A549 (cell line): ENCODE measurements at regions not wholly inside any gene's neighbourhood (a gene's known extent, or its start where the extent isn't known, plus 50 kb on each side); places are given as distances from the start of the nearest gene placed in this dataset.

Experiments used
- ATAC-seq, 2 experiments: fragments of 200-7000 bp in 1 of 2; fragments of >200 bp in 1 of 2; cut with Nextera tagmentation in 1 of 2; cut with Tn5 transposase in 1 of 2; 3 replicates each; pipeline versions ENCODE4 v1.8.0 to v1.9.1; 2018 to 2020; ENCODE audit warnings: mild to moderate bottlenecking in 1 of 2, moderate library complexity in 1 of 2
- CTCF ChIA-PET: fragments of 300-600 bp; sonication (Branson Sonifier 250); formaldehyde crosslinking; extraction: SDS; loops from one replicate; lab custom pipeline; 2021; ENCODE audit warnings: antibody characterized with exemption, inconsistent platforms; lab: Yijun Ruan, JAX
- POLR2A ChIA-PET: fragments of 350-600 bp; formaldehyde crosslinking; extraction: SDS; loops from one replicate; lab custom pipeline; 2021; ENCODE audit warnings: antibody characterized with exemption, inconsistent platforms; lab: Yijun Ruan, JAX
- DNase-seq, 2 experiments: peaks; one replicate each; pipeline versions ENCODE4 v3.0.0 to v3.0.0-alpha.2; 2011 to 2016; ENCODE audit warnings: low read depth in 1 of 2, low spot score in 1 of 2
- FAIRE-seq: peaks from 2 replicates; lab custom pipeline; 2011; peaks lifted over from hg19 to GRCh38; lab: Jason Lieb, UNC
- H3K27ac ChIP-seq, 2 experiments: fragments of >200 bp; sonication (Bioruptor Twin); formaldehyde crosslinking; 3 replicates each; pipeline ENCODE4 v1.5.1; 2016 to 2017
- H3K4me1 ChIP-seq: fragments of >200 bp; sonication (Bioruptor Twin); formaldehyde crosslinking; 3 replicates; pipeline ENCODE4 v1.6.1; 2016
- H3K4me2 ChIP-seq: fragments of >200 bp; sonication (Bioruptor Twin); formaldehyde crosslinking; 3 replicates; pipeline ENCODE4 v1.6.1; 2016
- H3K4me3 ChIP-seq: fragments of >200 bp; sonication (Bioruptor Twin); formaldehyde crosslinking; 3 replicates; pipeline ENCODE4 v1.5.1; 2016
- H3K9me3 ChIP-seq: fragments of >200 bp; sonication (Bioruptor Twin); formaldehyde crosslinking; 3 replicates; pipeline ENCODE4 v1.6.1; 2016
- CBX2 ChIP-seq: fragments of 200-600 bp; sonication (generic); IDR thresholded peaks from 2 replicates; pipeline ENCODE4 v1.6.1; 2016; ENCODE audit warnings: low read depth, mild to moderate bottlenecking, borderline replicate concordance
- CBX8 ChIP-seq: fragments of 200-600 bp; sonication (generic); IDR thresholded peaks from 2 replicates; pipeline ENCODE4 v1.6.1; 2016
- CEBPB ChIP-seq, 2 experiments: fragments of >200 bp in 1 of 2; sonication (Bioruptor Twin) in 1 of 2; formaldehyde crosslinking in 1 of 2; IDR thresholded peaks; 2 replicates each; pipeline ENCODE4 v1.6.1; 2012 to 2016
- CHD2 ChIP-seq: fragments of 150-350 bp; IDR thresholded peaks from 2 replicates; pipeline ENCODE4 v1.6.1; 2014; ENCODE audit warnings: low read length; ENCODE audit not compliant: partially characterized antibody
- EHMT2 ChIP-seq: fragments of 200-600 bp; sonication (generic); IDR thresholded peaks from 2 replicates; pipeline ENCODE4 v1.6.1; 2016; ENCODE audit warnings: antibody characterized with exemption, low read depth, mild to moderate bottlenecking, moderate library complexity
- FOSB ChIP-seq: fragments of 250-450 bp; sonication (Bioruptor Pico); IDR thresholded peaks from 2 replicates; pipeline ENCODE4 v1.5.0; 2020; ENCODE audit warnings: mild to moderate bottlenecking, moderate library complexity
- FOSL2 ChIP-seq, 2 experiments: fragments of 450-650 bp in 1 of 2; fragments of >200 bp in 1 of 2; sonication (Bioruptor Twin) in 1 of 2; formaldehyde crosslinking; IDR thresholded peaks; 2 replicates each; pipeline versions ENCODE4 v1.5.0 to v1.6.1; 2016 to 2020; ENCODE audit warnings: mild to moderate bottlenecking in 1 of 2, moderate library complexity in 1 of 2
- HEYL ChIP-seq: fragments of 250-450 bp; sonication (Bioruptor Pico); IDR thresholded peaks from 2 replicates; pipeline ENCODE4 v1.8.0; 2021; ENCODE audit warnings: mild to moderate bottlenecking, moderate library complexity
- HOXB5 ChIP-seq: fragments of 250-450 bp; sonication (Bioruptor Pico); IDR thresholded peaks from 2 replicates; pipeline ENCODE4 v1.5.0; 2020; ENCODE audit warnings: mild to moderate bottlenecking, moderate library complexity
- JUN ChIP-seq, 2 experiments: fragments of >200 bp; sonication (Bioruptor Twin); formaldehyde crosslinking; IDR thresholded peaks; 2 replicates in 1 of 2; 3 replicates in 1 of 2; pipeline ENCODE4 v1.6.1; 2016 to 2017
- JUNB ChIP-seq: fragments of >200 bp; sonication (Bioruptor Twin); formaldehyde crosslinking; IDR thresholded peaks from 2 replicates; pipeline ENCODE4 v1.6.1; 2016
- KDM1A ChIP-seq: fragments of 200-600 bp; sonication (generic); IDR thresholded peaks from 2 replicates; pipeline ENCODE4 v1.6.1; 2016; ENCODE audit warnings: low read depth, mild to moderate bottlenecking
- KDM5A ChIP-seq: fragments of 200-600 bp; sonication (generic); IDR thresholded peaks from 2 replicates; pipeline ENCODE4 v1.6.1; 2016; ENCODE audit warnings: antibody characterized with exemption, mild to moderate bottlenecking
- MAZ ChIP-seq: fragments of 150-350 bp; IDR thresholded peaks from 2 replicates; pipeline ENCODE4 v1.6.1; 2014; ENCODE audit warnings: antibody characterized with exemption, low read depth, low read length, borderline replicate concordance
- MYC ChIP-seq: IDR thresholded peaks from 2 replicates; pipeline ENCODE4 v1.6.1; 2012; ENCODE audit warnings: mild to moderate bottlenecking, inconsistent platforms, low read length, improper control_type of control experiment, borderline replicate concordance
- NR3C1 ChIP-seq: fragments of >200 bp; sonication (Bioruptor Twin); formaldehyde crosslinking; IDR thresholded peaks from 3 replicates; pipeline ENCODE4 v1.6.1; 2017
- POLR2A ChIP-seq: IDR thresholded peaks from 2 replicates; pipeline ENCODE4 v1.6.1; 2012; ENCODE audit warnings: mild to moderate bottlenecking, low read length
- POLR2AphosphoS2 ChIP-seq: conservative IDR thresholded peaks from 2 replicates; pipeline ENCODE4 v1.6.1; 2012; ENCODE audit warnings: low read length, improper control_type of control experiment, inconsistent platforms
- RAD21 ChIP-seq, 2 experiments: fragments of >200 bp in 1 of 2; sonication (Bioruptor Twin) in 1 of 2; formaldehyde crosslinking in 1 of 2; IDR thresholded peaks in 1 of 2; conservative IDR thresholded peaks in 1 of 2; 2 replicates in 1 of 2; 3 replicates in 1 of 2; pipeline ENCODE4 v1.6.1; 2012 to 2018; ENCODE audit warnings: inconsistent platforms in 1 of 2
- RARB ChIP-seq: fragments of 250-450 bp; sonication (Bioruptor Pico); IDR thresholded peaks from 2 replicates; pipeline ENCODE4 v1.8.0; 2021; ENCODE audit warnings: mild to moderate bottlenecking, moderate library complexity
- RCOR1 ChIP-seq: fragments of 150-350 bp; IDR thresholded peaks from 2 replicates; pipeline ENCODE4 v1.6.1; 2014; ENCODE audit warnings: antibody characterized with exemption, low read length, low read depth
- RFX5 ChIP-seq: fragments of 450-650 bp; IDR thresholded peaks from 2 replicates; pipeline ENCODE4 v1.7.1; 2014; ENCODE audit warnings: antibody characterized with exemption, mild to moderate bottlenecking, moderate library complexity
- ZC3H11A ChIP-seq: fragments of 450-650 bp; IDR thresholded peaks from 2 replicates; pipeline ENCODE4 v1.6.1; 2014; ENCODE audit warnings: antibody characterized with exemption, mild to moderate bottlenecking
- ZNF302 ChIP-seq: fragments of 250-450 bp; sonication (Bioruptor Pico); IDR thresholded peaks from 2 replicates; pipeline ENCODE4 v1.9.0; 2021; ENCODE audit warnings: inconsistent platforms, mild to moderate bottlenecking, moderate library complexity
- ZSCAN20 ChIP-seq: fragments of 250-450 bp; sonication (Bioruptor Pico); IDR thresholded peaks from 2 replicates; pipeline ENCODE4 v1.8.0; 2022; ENCODE audit warnings: mild to moderate bottlenecking, moderate library complexity
- WGBS: methylation state at CpG from one replicate; pipeline ENCODE4 v1.1.6; 2017; ENCODE audit errors: missing lambda C conversion rate; 5-methylcytosine and 5-hydroxymethylcytosine counted together
- TF ChIP-seq, protein P1 (sequence below): fragments of >200 bp; sonication (Bioruptor Twin); formaldehyde crosslinking; IDR thresholded peaks from 3 replicates; pipeline ENCODE4 v1.6.1; 2016

- H3K9me3 ChIP-seq: no peaks in the 10 kb centered on the region
- DNase-seq (no peak), FAIRE-seq (no peak), ATAC-seq (no peak)
- H3K4me2 ChIP-seq: no peak overlapping the region
- TF ChIP-seq ZNF302 (CRISPR knock-in tag) (no peak), RCOR1 (no peak), KDM5A (no peak), CBX2 (no peak), FOSL2 (IDR thresholded peaks at IDR 0.05) (no peak), FOSL2 (CRISPR knock-in tag; IDR thresholded peaks at IDR 0.05) (no peak), EHMT2 (no peak), POLR2A (no peak), CHD2 (no peak), KDM1A (no peak), MYC (no peak), CEBPB (IDR thresholded peaks at IDR 0.05) (no peak), MAZ (no peak), HOXB5 (CRISPR knock-in tag) (no peak), CBX8 (no peak), RAD21 (conservative IDR thresholded peaks at IDR 0.05 in 1 of 2, IDR thresholded peaks at IDR 0.05 in 1 of 2) (no peak), ZSCAN20 (no peak), POLR2AphosphoS2 (no peak), ZC3H11A (no peak)
- TF ChIP-seq, protein P1, sequence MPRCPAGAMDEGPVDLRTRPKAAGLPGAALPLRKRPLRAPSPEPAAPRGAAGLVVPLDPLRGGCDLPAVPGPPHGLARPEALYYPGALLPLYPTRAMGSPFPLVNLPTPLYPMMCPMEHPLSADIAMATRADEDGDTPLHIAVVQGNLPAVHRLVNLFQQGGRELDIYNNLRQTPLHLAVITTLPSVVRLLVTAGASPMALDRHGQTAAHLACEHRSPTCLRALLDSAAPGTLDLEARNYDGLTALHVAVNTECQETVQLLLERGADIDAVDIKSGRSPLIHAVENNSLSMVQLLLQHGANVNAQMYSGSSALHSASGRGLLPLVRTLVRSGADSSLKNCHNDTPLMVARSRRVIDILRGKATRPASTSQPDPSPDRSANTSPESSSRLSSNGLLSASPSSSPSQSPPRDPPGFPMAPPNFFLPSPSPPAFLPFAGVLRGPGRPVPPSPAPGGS: no peak
- WGBS: 0% methylated on average over 1 of the region's 1 CpG
- H3K4me1 ChIP-seq: no peaks in the 10 kb centered on the region
- no peak overlapping the region for H3K4me3 ChIP-seq
- ChIA-PET POLR2A (no interaction called here), CTCF (no interaction called here)
- no peak overlapping the region for H3K27ac ChIP-seq
Measured at GRCh38 chr1:78339490-78339889, 151.3 kb upstream of the PTGFR start.

GRCh38 chr1:78340006-78340405 lies 150.8 kb upstream of the PTGFR start:
- Histone ChIP-seq H3K4me2 (no peak overlapping the region; the same call in 2 of the 3 replicates), H3K4me3 (no peak overlapping the region), H3K9me3 (no peaks in the 10 kb centered on the region), H3K27ac (no peak overlapping the region), H3K4me1 (no peaks in the 10 kb centered on the region)
- peak; percentile 45 to 73; a peak in 2 of 6 replicates for ATAC-seq
- no peak for DNase-seq
- TF ChIP-seq JUNB: peak; percentile 27; the same call in 1 of the 2 replicates
- peak; percentile 43; the same call in 1 of the 2 replicates for TF ChIP-seq FOSL2 (IDR thresholded peaks at IDR 0.05)
- no peak for TF ChIP-seq FOSL2 (CRISPR knock-in tag; IDR thresholded peaks at IDR 0.05)
- no peak for TF ChIP-seq HEYL (CRISPR knock-in tag)
- no peak for FAIRE-seq
- ChIA-PET POLR2A (no interaction called here), CTCF (no interaction called here)

GRCh38 chr1:78348496-78349284 lies 142.1 kb upstream of the PTGFR start:
- DNase-seq: no peak
- POLR2A ChIA-PET: no interaction called here
- TF ChIP-seq HOXB5 (CRISPR knock-in tag): no peak
- TF ChIP-seq JUN (IDR thresholded peaks at IDR 0.05): no peak
- no peak for TF ChIP-seq MAZ
- TF ChIP-seq FOSB: no peak
- TF ChIP-seq RFX5: no peak
- no peak for TF ChIP-seq NR3C1
- TF ChIP-seq RARB (CRISPR knock-in tag): no peak
- FAIRE-seq: no peak
- H3K4me3 ChIP-seq: no peak overlapping the region
- no peaks in the 10 kb centered on the region for H3K4me1 ChIP-seq
- no peaks in the 10 kb centered on the region for H3K9me3 ChIP-seq
- H3K27ac ChIP-seq: no peak overlapping the region
- CTCF ChIA-PET: no interaction called here
- no peak overlapping the region for H3K4me2 ChIP-seq
- no peak for ATAC-seq
